Right atrium auricular region (tissue), 2 donors: ENCODE measurements at regions not wholly inside any gene's neighbourhood (a gene's known extent, or its start where the extent isn't known, plus 50 kb on each side); places are given as distances from the start of the nearest gene placed in this dataset.

Experiments used
- DNase-seq: peaks from one replicate; pipeline ENCODE4 v3.0.0-alpha.2; 2019; ENCODE audit warnings: low spot score
- H3K27ac ChIP-seq, 2 donors: fragments of 200-600 bp; sonication (generic); 1 replicate in 1 of 2; 2 replicates in 1 of 2; pipeline ENCODE4 v1.5.1; 2016 to 2019
- H3K27me3 ChIP-seq, 2 donors: fragments of 200-600 bp; sonication (generic); one replicate each; pipeline versions ENCODE4 v1.5.1 to v1.6.0; 2017 to 2019
- H3K36me3 ChIP-seq: fragments of 200-600 bp; sonication (generic); one replicate; pipeline ENCODE4 v1.5.1; 2016
- H3K4me1 ChIP-seq, 2 donors: fragments of 200-600 bp; sonication (generic); one replicate each; pipeline versions ENCODE4 v1.5.1 to v1.6.0; 2017 to 2019
- H3K4me3 ChIP-seq, 2 donors: fragments of 200-600 bp; sonication (generic); 1 replicate in 1 of 2; 2 replicates in 1 of 2; pipeline ENCODE4 v1.5.1; 2017 to 2019; ENCODE audit warnings: mild to moderate bottlenecking in 1 of 2, moderate library complexity in 1 of 2
- H3K9me3 ChIP-seq, 2 donors: fragments of 200-600 bp; sonication (generic); one replicate each; pipeline ENCODE4 v1.5.1; 2019
- TF ChIP-seq, protein P1 (sequence below), 2 donors: fragments of 200-600 bp; sonication (generic); IDR thresholded peaks; one replicate each; pipeline ENCODE4 v1.5.1; 2019; ENCODE audit warnings: antibody characterized with exemption in 2 of 2

GRCh38 chr9:91116211-91116610 is 245.5 kb downstream of the AUH start:
- DNase-seq, result no peak
- Histone ChIP-seq H3K4me1 (peaks cover 0 to 30% of the 10 kb centered on the region in 2 donors), H3K9me3 (peaks cover 0 to under 1% of the 10 kb centered on the region in 2 donors), H3K4me3 (no peak overlapping the region), H3K36me3 (no peaks in the 10 kb centered on the region), H3K27me3 (no peaks in the 10 kb centered on the region), H3K27ac (no peak overlapping the region)
- TF ChIP-seq, protein P1, sequence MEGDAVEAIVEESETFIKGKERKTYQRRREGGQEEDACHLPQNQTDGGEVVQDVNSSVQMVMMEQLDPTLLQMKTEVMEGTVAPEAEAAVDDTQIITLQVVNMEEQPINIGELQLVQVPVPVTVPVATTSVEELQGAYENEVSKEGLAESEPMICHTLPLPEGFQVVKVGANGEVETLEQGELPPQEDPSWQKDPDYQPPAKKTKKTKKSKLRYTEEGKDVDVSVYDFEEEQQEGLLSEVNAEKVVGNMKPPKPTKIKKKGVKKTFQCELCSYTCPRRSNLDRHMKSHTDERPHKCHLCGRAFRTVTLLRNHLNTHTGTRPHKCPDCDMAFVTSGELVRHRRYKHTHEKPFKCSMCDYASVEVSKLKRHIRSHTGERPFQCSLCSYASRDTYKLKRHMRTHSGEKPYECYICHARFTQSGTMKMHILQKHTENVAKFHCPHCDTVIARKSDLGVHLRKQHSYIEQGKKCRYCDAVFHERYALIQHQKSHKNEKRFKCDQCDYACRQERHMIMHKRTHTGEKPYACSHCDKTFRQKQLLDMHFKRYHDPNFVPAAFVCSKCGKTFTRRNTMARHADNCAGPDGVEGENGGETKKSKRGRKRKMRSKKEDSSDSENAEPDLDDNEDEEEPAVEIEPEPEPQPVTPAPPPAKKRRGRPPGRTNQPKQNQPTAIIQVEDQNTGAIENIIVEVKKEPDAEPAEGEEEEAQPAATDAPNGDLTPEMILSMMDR (IDR thresholded peaks at IDR 0.05), result no peak

- Histone ChIP-seq H3K4me3 (no peak overlapping the region), H3K27me3 (no peaks in the 10 kb centered on the region), H3K27ac (no peak overlapping the region), H3K9me3 (no peaks in the 10 kb centered on the region), H3K4me1 (peaks cover 0 to 30% of the 10 kb centered on the region in 2 donors), H3K36me3 (no peaks in the 10 kb centered on the region)
- TF ChIP-seq, protein P1 (IDR thresholded peaks at IDR 0.05), result no peak
- DNase-seq, result no peak
These were observed 245.0 kb downstream of the AUH start for GRCh38 chr9:91116711-91117110.

DNA sequence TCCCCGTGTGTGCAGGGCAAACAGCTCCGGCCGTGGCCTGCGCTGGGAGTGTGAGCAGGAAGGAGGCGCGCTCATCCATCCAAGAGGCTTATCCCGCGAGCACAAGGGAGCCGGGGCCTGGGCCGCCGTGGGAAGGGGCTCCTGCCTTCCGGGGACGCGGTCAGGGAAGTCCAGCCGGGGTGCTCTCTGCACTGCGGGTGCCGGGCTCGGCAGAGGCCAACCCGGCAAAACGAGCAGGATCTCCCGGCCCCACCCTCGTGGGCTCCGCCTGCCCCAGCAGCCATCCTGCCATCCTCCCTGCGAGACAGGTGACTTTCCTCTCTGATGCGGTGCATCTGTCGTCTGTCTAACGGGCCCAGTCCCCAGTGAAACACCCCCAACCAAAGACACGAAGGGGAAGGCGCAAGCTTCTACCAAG is 244.2 kb downstream of the AUH start:
- peak overlapping the region; percentile 69 to 79 for H3K27ac ChIP-seq
- no peaks in the 10 kb centered on the region for H3K36me3 ChIP-seq
- TF ChIP-seq, protein P1 (IDR thresholded peaks at IDR 0.05), result no peak
- no peak for DNase-seq
- peak overlapping the region in 1 of 2 donors; percentile 34 for H3K4me3 ChIP-seq
- H3K9me3 ChIP-seq, result no peaks in the 10 kb centered on the region
- no peaks in the 10 kb centered on the region for H3K27me3 ChIP-seq
- peaks cover 0 to 30% of the 10 kb centered on the region in 2 donors for H3K4me1 ChIP-seq

GRCh38 chr9:91117959-91118703 is 243.6 kb downstream of the AUH start:
- DNase-seq, result peak; percentile 91
- Histone ChIP-seq H3K4me3 (peak overlapping the region in 1 of 2 donors; percentile 34), H3K36me3 (no peaks in the 10 kb centered on the region), H3K4me1 (peaks cover 0 to 30% of the 10 kb centered on the region in 2 donors), H3K27me3 (no peaks in the 10 kb centered on the region), H3K27ac (peak overlapping the region; percentile 69 to 79), H3K9me3 (no peaks in the 10 kb centered on the region)
- TF ChIP-seq, protein P1 (IDR thresholded peaks at IDR 0.05), result no peak

GRCh38 chr9:91118704-91119025 is 243.1 kb downstream of the AUH start:
- no peak for DNase-seq
- no peaks in the 10 kb centered on the region for H3K36me3 ChIP-seq
- peak overlapping the region; percentile 69 to 79 for H3K27ac ChIP-seq
- H3K4me1 ChIP-seq, result peaks cover 0 to 30% of the 10 kb centered on the region in 2 donors
- no peaks in the 10 kb centered on the region for H3K27me3 ChIP-seq
- H3K9me3 ChIP-seq, result no peaks in the 10 kb centered on the region
- H3K4me3 ChIP-seq, result peak overlapping the region in 1 of 2 donors; percentile 34
- TF ChIP-seq, protein P1 (IDR thresholded peaks at IDR 0.05), result no peak

DNA sequence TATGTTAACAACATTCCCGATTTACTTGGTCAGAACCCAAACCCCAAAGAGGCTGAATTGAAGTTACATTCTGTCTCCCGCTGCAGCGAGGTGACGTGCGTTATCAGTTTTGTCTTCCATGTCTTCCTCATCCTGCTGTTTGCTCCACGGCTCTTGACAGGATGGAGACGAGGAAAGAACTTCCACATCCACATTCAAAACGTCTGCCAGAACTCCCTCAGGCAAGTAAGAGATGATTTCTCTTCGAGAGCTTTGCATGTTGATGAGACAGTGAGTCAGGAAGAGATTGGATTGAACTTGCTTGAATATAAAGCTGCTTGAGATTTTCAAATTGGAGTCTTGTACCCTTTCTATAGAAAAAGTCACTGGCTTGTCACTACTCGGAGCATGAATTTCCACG is 242.6 kb downstream of the AUH start:
- Histone ChIP-seq H3K27ac (peak overlapping the region; percentile 69 to 79), H3K27me3 (no peaks in the 10 kb centered on the region), H3K4me1 (peaks cover 0 to 30% of the 10 kb centered on the region in 2 donors), H3K4me3 (peak overlapping the region in 1 of 2 donors; percentile 34), H3K9me3 (no peaks in the 10 kb centered on the region), H3K36me3 (no peaks in the 10 kb centered on the region)
- no peak for DNase-seq
- TF ChIP-seq, protein P1 (IDR thresholded peaks at IDR 0.05), result no peak
